ENCODE measurements at regions not wholly inside any gene's neighbourhood (a gene's known extent, or its start where the extent isn't known, plus 50 kb on each side); places are given as distances from the start of the nearest gene placed in this dataset.

DNA sequence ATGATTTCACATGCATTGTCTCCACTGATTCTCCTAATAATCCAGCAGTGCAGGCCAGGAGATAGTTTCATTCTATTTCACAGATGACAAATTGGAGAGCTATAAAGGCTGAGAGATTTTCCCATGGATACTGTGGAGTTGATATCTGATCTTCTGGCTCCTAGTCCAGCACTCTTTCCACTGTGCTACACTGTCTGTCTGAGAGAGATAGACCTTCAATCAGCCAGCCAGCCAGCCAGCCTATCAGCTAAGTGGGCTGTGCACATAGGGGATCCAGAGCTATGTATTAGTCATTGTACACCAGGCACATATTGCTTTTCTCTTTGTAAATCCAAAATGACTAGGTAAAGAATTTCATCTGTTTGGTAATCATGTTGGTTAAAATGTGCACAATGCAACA lies 91.8 kb upstream of the ATP2B1 start:
- Mint-ChIP-seq H3K9me3 (no peaks in the 10 kb centered on the region), H3K27me3 (no peaks in the 10 kb centered on the region), H3K27ac (no peak overlapping the region), H3K4me1 (peaks cover 32% of the 10 kb centered on the region), H3K4me3 (no peak overlapping the region), H3K36me3 (ENCODE audit: low read depth) (no peaks in the 10 kb centered on the region)
- DNase-seq (no peak), ATAC-seq (ENCODE audit: low read depth) (no peak)
- ChIA-PET POLR2A (interaction anchor here (0.5 to 1.2 kb wide), 3 partner anchors 64 to 125 kb away, joined by 3 to 5 read pairs (median 4); no protein-coding TSS in a partner anchor), CTCF (interaction anchor here (0.7 kb wide), 1 partner anchor 44 kb away, joined by 3 read pairs; no protein-coding TSS in a partner anchor)
- intact Hi-C loops (cut with micrococcal nuclease): loop anchor here (5.0 kb wide), 1 partner anchor 37 kb away; no protein-coding TSS in a partner anchor
- TF ChIP-seq, protein P1, sequence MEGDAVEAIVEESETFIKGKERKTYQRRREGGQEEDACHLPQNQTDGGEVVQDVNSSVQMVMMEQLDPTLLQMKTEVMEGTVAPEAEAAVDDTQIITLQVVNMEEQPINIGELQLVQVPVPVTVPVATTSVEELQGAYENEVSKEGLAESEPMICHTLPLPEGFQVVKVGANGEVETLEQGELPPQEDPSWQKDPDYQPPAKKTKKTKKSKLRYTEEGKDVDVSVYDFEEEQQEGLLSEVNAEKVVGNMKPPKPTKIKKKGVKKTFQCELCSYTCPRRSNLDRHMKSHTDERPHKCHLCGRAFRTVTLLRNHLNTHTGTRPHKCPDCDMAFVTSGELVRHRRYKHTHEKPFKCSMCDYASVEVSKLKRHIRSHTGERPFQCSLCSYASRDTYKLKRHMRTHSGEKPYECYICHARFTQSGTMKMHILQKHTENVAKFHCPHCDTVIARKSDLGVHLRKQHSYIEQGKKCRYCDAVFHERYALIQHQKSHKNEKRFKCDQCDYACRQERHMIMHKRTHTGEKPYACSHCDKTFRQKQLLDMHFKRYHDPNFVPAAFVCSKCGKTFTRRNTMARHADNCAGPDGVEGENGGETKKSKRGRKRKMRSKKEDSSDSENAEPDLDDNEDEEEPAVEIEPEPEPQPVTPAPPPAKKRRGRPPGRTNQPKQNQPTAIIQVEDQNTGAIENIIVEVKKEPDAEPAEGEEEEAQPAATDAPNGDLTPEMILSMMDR (IDR thresholded peaks at IDR 0.05): no peak

- Mint-ChIP-seq H3K9me3 (no peaks in the 10 kb centered on the region), H3K4me1 (peaks cover 32% of the 10 kb centered on the region), H3K4me3 (no peak overlapping the region), H3K27me3 (no peaks in the 10 kb centered on the region), H3K27ac (no peak overlapping the region), H3K36me3 (ENCODE audit: low read depth) (no peaks in the 10 kb centered on the region)
- CTCF ChIA-PET: no interaction called here
- intact Hi-C loops (cut with micrococcal nuclease): no loop called here
- ATAC-seq (ENCODE audit: low read depth) (peak; percentile 14), DNase-seq (no peak)
- TF ChIP-seq, protein P1 (IDR thresholded peaks at IDR 0.05): no peak
- POLR2A ChIA-PET: interaction anchor here (0.5 to 1.2 kb wide), 3 partner anchors 40 to 411 kb away, joined by 3 to 8 read pairs (median 6); no protein-coding TSS in a partner anchor
Observed at GRCh38 chr12:89799316-89799715, 90.7 kb upstream of the ATP2B1 start.

DNA sequence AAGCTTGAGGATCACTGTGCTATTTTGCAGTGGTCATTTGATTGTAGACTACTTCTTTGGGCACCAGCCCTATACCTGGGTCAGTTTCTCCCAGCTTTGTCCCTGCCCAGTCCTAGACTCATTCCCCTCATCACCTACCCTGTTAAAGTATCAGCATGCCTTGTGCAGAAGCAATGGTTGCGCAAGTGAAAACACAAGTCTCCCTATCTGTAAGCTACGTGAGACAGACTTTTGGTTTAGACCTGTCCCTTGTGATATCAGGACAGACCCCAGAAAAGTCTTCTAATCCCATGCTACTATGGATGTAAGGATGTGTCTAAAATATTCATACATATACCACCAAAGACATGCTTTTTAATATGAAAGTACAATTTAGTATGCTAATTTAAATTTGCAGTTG lies 88.8 kb upstream of the ATP2B1 start:
- Mint-ChIP-seq H3K27ac (no peak overlapping the region), H3K4me1 (peaks cover 32% of the 10 kb centered on the region), H3K9me3 (no peaks in the 10 kb centered on the region), H3K36me3 (ENCODE audit: low read depth) (no peaks in the 10 kb centered on the region), H3K4me3 (no peak overlapping the region), H3K27me3 (no peaks in the 10 kb centered on the region)
- DNase-seq: no peak
- intact Hi-C loops (cut with micrococcal nuclease): no loop called here
- CTCF ChIA-PET: no interaction called here
- ATAC-seq (ENCODE audit: low read depth): no peak
- TF ChIP-seq, protein P1 (IDR thresholded peaks at IDR 0.05): no peak
- POLR2A ChIA-PET: no interaction called here

DNA sequence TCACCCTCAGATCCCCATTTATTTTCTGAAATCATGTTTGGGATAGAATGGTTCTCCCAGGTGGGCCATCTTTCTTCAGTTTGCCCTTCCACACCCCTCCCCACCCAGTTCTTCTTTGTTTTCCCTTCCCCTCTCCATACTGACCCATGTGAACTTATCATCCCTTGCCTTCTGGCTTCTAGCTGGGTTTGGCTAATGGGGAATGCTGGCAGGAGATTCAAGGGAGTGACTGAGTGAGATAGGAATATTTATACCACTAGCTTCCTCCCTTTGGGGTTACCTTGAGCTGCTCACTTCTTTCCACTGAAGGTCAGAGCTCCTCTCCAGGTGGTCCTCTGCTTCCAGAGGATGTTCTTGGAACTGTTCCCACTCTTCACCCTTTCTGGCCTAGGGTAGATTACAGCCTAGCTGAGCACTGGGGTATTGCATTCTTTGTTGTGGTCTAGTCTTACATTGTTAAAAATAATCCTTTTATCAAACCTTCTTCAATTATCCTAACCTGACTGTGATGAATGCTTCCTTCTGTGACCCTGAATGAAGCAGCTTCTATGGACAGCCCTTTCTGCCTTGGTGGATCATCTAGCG lies 88.3 kb upstream of the ATP2B1 start:
- Mint-ChIP-seq H3K4me1 (peaks cover 27% of the 10 kb centered on the region), H3K9me3 (no peaks in the 10 kb centered on the region), H3K36me3 (ENCODE audit: low read depth) (no peaks in the 10 kb centered on the region), H3K27me3 (no peaks in the 10 kb centered on the region), H3K4me3 (no peak overlapping the region), H3K27ac (no peak overlapping the region)
- no peak for DNase-seq
- ATAC-seq (ENCODE audit: low read depth): no peak
- intact Hi-C loops (cut with micrococcal nuclease): no loop called here
- ChIA-PET POLR2A (no interaction called here), CTCF (no interaction called here)
- TF ChIP-seq, protein P1 (IDR thresholded peaks at IDR 0.05): no peak

- no peak for ATAC-seq (ENCODE audit: low read depth)
- POLR2A ChIA-PET: no interaction called here
Observed at GRCh38 chr12:89793946-89794345, 85.3 kb upstream of the ATP2B1 start.

More at GRCh38 chr12:89793946-89794345, 85.3 kb upstream of the ATP2B1 start:
- Mint-ChIP-seq H3K27ac (no peak overlapping the region), H3K9me3 (no peaks in the 10 kb centered on the region), H3K4me1 (peaks cover 22% of the 10 kb centered on the region), H3K36me3 (ENCODE audit: low read depth) (no peaks in the 10 kb centered on the region), H3K27me3 (no peaks in the 10 kb centered on the region), H3K4me3 (no peak overlapping the region)
- TF ChIP-seq, protein P1 (IDR thresholded peaks at IDR 0.05): no peak
- no peak for DNase-seq
- CTCF ChIA-PET: no interaction called here
- intact Hi-C loops (cut with micrococcal nuclease): no loop called here

Measured in activated B cell treated with CpG ODN at 0.5 μM for 24 hours (primary cell).